ENCODE measurements at regions not wholly inside any gene's neighbourhood (a gene's known extent, or its start where the extent isn't known, plus 50 kb on each side); places are given as distances from the start of the nearest gene placed in this dataset.

- intact Hi-C loops (cut with micrococcal nuclease) (no loop called here), dilution Hi-C loops (cut with MboI; ENCODE audit: extremely low pct_ligation_motif_present, low sequenced_read_pairs) (no loop called here)
- FAIRE-seq: no peak
- Histone ChIP-seq H2AFZ (ENCODE audit: low read depth, low read length) (no peak overlapping the region), H3K27ac (ENCODE audit: insufficient read depth, low read depth, low read length) (no peak overlapping the region), H3K4me3 (replicated peaks in 1 of 3; ENCODE audit: insufficient read depth in 1 of 3, low read depth in 1 of 3, low read length in 3 of 3) (no peak overlapping the region), H3K9me1 (replicated peaks; ENCODE audit: control insufficient read depth, extremely low read depth, insufficient read depth, low read length) (no peaks in the 10 kb centered on the region), H3K4me1 (ENCODE audit: control insufficient read depth, extremely low read depth, insufficient read depth, low read length) (no peaks in the 10 kb centered on the region), H3K79me2 (ENCODE audit: control insufficient read depth, insufficient read depth, low read length) (no peaks in the 10 kb centered on the region), H3K9me3 (replicated peaks; ENCODE audit: control insufficient read depth, insufficient read depth, low read length) (no peaks in the 10 kb centered on the region), H3K36me3 (ENCODE audit: control insufficient read depth in 2 of 2, extremely low read depth in 1 of 2, insufficient read depth in 2 of 2, low read length in 2 of 2) (no peaks in the 10 kb centered on the region), H3K4me2 (ENCODE audit: insufficient read depth, low read length) (no peak overlapping the region), H4K20me1 (replicated peaks; ENCODE audit: control insufficient read depth, extremely low read depth, insufficient read depth, low read length) (no peaks in the 10 kb centered on the region), H3K27me3 (ENCODE audit: control insufficient read depth in 2 of 2, insufficient read depth in 2 of 2, low read length in 2 of 2) (no peaks in the 10 kb centered on the region), H3K9ac (replicated peaks; ENCODE audit: extremely low read depth, insufficient read depth, low read length) (no peak overlapping the region)
- ChIA-PET CTCF (no interaction called here), POLR2A (interaction anchor here (0.6 kb wide), 1 partner anchor 216 kb away, joined by 3 read pairs; no protein-coding TSS in a partner anchor)
- TF ChIP-seq GATA2 (IDR thresholded peaks at IDR 0.05; ENCODE audit: insufficient read depth, insufficient read length, low read depth, low read length): no peak
- TF ChIP-seq POLR2A (IDR thresholded peaks at IDR 0.05; ENCODE audit: low read depth, low read length): no peak
- TF ChIP-seq POLR2AphosphoS5 (IDR thresholded peaks at IDR 0.05; ENCODE audit: insufficient read depth, low read depth, low read length): no peak
- no peak for TF ChIP-seq MYC (IDR thresholded peaks at IDR 0.05; ENCODE audit: low read depth, low read length)
- TF ChIP-seq EZH2 (IDR thresholded peaks at IDR 0.05; ENCODE audit: borderline replicate concordance, low read depth, low read length, severe bottlenecking): no peak
- TF ChIP-seq, protein P1, sequence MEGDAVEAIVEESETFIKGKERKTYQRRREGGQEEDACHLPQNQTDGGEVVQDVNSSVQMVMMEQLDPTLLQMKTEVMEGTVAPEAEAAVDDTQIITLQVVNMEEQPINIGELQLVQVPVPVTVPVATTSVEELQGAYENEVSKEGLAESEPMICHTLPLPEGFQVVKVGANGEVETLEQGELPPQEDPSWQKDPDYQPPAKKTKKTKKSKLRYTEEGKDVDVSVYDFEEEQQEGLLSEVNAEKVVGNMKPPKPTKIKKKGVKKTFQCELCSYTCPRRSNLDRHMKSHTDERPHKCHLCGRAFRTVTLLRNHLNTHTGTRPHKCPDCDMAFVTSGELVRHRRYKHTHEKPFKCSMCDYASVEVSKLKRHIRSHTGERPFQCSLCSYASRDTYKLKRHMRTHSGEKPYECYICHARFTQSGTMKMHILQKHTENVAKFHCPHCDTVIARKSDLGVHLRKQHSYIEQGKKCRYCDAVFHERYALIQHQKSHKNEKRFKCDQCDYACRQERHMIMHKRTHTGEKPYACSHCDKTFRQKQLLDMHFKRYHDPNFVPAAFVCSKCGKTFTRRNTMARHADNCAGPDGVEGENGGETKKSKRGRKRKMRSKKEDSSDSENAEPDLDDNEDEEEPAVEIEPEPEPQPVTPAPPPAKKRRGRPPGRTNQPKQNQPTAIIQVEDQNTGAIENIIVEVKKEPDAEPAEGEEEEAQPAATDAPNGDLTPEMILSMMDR (IDR thresholded peaks at IDR 0.05; ENCODE audit: extremely low read depth in 1 of 2, insufficient read depth in 1 of 2, low read depth in 1 of 2, low read length in 2 of 2): no peak
- no peak for TF ChIP-seq JUN (IDR thresholded peaks at IDR 0.05; ENCODE audit: borderline replicate concordance, insufficient read depth, insufficient read length, low read depth)
- no peak for TF ChIP-seq FOS (IDR thresholded peaks at IDR 0.05; ENCODE audit: borderline replicate concordance, insufficient read depth, low read length)
- no peak for TF ChIP-seq MAX (IDR thresholded peaks at IDR 0.05; ENCODE audit: insufficient read depth, insufficient read length)
- BruUV-seq (replicated peaks): no TSS peak
- no peak for DNase-seq (ENCODE audit: low read depth, low spot score)
These were observed 194.9 kb upstream of the WWC1 start for GRCh38 chr5:168096525-168096924.

Measured in endothelial cell of umbilical vein (primary cell).